A673 (cell line): ENCODE measurements at regions not wholly inside any gene's neighbourhood (a gene's known extent, or its start where the extent isn't known, plus 50 kb on each side); places are given as distances from the start of the nearest gene placed in this dataset.

ENCODE experiments used
- BruUV-seq: library from RNA; stranded (reverse); fragments of 400-500 nt; replicated peaks from 2 replicates; lab custom pipeline; 2021; lab: Mats Ljungman, UMichigan
- CTCF ChIA-PET: fragments of 300-600 bp; sonication (Branson Sonifier 250); formaldehyde crosslinking; loops from one replicate; lab custom pipeline; 2022; ENCODE audit warnings: antibody characterized with exemption; lab: Charles Lee
- POLR2A ChIA-PET: fragments of 300-600 bp; sonication (Branson Sonifier 250); formaldehyde crosslinking; loops from one replicate; lab custom pipeline; 2022; ENCODE audit warnings: antibody characterized with exemption; ENCODE audit not compliant: low non-redundant PET; lab: Charles Lee
- DNase-seq: peaks from one replicate; pipeline ENCODE4 v3.0.0-alpha.2; 2015; ENCODE audit warnings: low spot score
- H3K27ac ChIP-seq: fragments of 200-600 bp; sonication (generic); 2 replicates; pipeline ENCODE4 v1.5.1; 2016; ENCODE audit warnings: mixed run types, low read depth, mild to moderate bottlenecking, mixed read lengths, antibody characterized with exemption, low read length; ENCODE audit not compliant: poor library complexity, severe bottlenecking
- H3K27me3 ChIP-seq: fragments of 200-600 bp; sonication (generic); replicated peaks from 2 replicates; pipeline ENCODE4 v1.6.1; 2017; ENCODE audit warnings: mixed run types, low read depth, mild to moderate bottlenecking, mixed read lengths, antibody characterized with exemption, low read length; ENCODE audit not compliant: insufficient read depth, poor library complexity
- H3K36me3 ChIP-seq: fragments of 200-600 bp; sonication (generic); 2 replicates; pipeline ENCODE4 v1.6.1; 2016; ENCODE audit warnings: mixed run types, mild to moderate bottlenecking, mixed read lengths, antibody characterized with exemption, low read length; ENCODE audit not compliant: insufficient read depth, poor library complexity, severe bottlenecking
- H3K4me1 ChIP-seq: fragments of 200-600 bp; sonication (generic); 2 replicates; pipeline ENCODE4 v1.6.1; 2017; ENCODE audit warnings: mixed run types, mild to moderate bottlenecking, mixed read lengths, antibody characterized with exemption, low read length; ENCODE audit not compliant: insufficient read depth, poor library complexity, severe bottlenecking
- H3K4me3 ChIP-seq: fragments of 200-600 bp; sonication (generic); 2 replicates; pipeline ENCODE4 v1.5.1; 2016; ENCODE audit warnings: low read depth, mixed run types, mild to moderate bottlenecking, mixed read lengths, low read length; ENCODE audit not compliant: poor library complexity, severe bottlenecking
- H3K9me3 ChIP-seq: fragments of 200-600 bp; sonication (generic); 2 replicates; pipeline ENCODE4 v1.6.1; 2016; ENCODE audit warnings: mixed run types, low read depth, mild to moderate bottlenecking, mixed read lengths, antibody characterized with exemption, low read length; ENCODE audit not compliant: poor library complexity, severe bottlenecking
- EZH2 ChIP-seq: fragments of 200-600 bp; sonication (generic); IDR thresholded peaks from 2 replicates; pipeline ENCODE4 v1.6.1; 2017; ENCODE audit warnings: borderline replicate concordance, low read depth, mild to moderate bottlenecking, mixed read lengths, antibody characterized with exemption, low read length; ENCODE audit not compliant: poor library complexity, severe bottlenecking
- intact Hi-C: fragments of 100-400 bp; cut with micrococcal nuclease; formaldehyde crosslinking; loops from one replicate; pipeline ENCODE4 v1.10.0; 2022; ENCODE audit not compliant: unreplicated experiment
- TF ChIP-seq, protein P1 (sequence below): fragments of 300-800, 200-600 bp; sonication (generic); conservative IDR thresholded peaks from 2 replicates; pipeline ENCODE4 v1.5.1; 2017; ENCODE audit warnings: low read depth, mild to moderate bottlenecking, antibody characterized with exemption, low read length, moderate library complexity, mixed read lengths

- no TSS peak for BruUV-seq
- no peaks in the 10 kb centered on the region for H3K36me3 ChIP-seq
- H3K9me3 ChIP-seq: no peaks in the 10 kb centered on the region
- TF ChIP-seq, protein P1, sequence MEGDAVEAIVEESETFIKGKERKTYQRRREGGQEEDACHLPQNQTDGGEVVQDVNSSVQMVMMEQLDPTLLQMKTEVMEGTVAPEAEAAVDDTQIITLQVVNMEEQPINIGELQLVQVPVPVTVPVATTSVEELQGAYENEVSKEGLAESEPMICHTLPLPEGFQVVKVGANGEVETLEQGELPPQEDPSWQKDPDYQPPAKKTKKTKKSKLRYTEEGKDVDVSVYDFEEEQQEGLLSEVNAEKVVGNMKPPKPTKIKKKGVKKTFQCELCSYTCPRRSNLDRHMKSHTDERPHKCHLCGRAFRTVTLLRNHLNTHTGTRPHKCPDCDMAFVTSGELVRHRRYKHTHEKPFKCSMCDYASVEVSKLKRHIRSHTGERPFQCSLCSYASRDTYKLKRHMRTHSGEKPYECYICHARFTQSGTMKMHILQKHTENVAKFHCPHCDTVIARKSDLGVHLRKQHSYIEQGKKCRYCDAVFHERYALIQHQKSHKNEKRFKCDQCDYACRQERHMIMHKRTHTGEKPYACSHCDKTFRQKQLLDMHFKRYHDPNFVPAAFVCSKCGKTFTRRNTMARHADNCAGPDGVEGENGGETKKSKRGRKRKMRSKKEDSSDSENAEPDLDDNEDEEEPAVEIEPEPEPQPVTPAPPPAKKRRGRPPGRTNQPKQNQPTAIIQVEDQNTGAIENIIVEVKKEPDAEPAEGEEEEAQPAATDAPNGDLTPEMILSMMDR: no peak
- TF ChIP-seq EZH2: no peak
- H3K4me1 ChIP-seq: no peaks in the 10 kb centered on the region
- CTCF ChIA-PET: no interaction called here
- peak; percentile 50 for DNase-seq
- POLR2A ChIA-PET: no interaction called here
- H3K4me3 ChIP-seq: no peak overlapping the region
- intact Hi-C loops: no loop called here
- H3K27me3 ChIP-seq: peaks cover 9% of the 10 kb centered on the region
- no peak overlapping the region for H3K27ac ChIP-seq
Observed at GRCh38 chr16:61042737-61043136, 993.5 kb downstream of the CDH8 start.

DNA sequence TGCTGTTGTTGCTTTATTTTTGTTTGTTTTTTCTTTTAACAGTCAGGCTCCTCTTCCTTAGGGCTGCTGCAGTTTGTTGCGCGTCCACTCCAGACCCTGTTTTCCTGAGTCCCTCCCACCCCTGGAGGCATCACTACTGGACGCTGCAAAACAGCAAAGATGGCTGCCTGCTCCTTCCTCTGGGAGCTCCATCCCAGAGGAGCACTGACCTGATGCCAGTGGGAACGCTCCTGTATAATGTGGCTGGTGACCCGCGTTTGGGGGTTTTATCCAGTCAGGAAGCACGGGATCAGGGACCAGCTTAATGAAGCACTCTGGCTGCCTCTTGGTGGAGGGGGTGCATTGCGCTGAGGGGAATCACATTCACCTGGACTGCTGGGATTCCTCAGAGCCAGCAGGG is 1005.6 kb downstream of the CDH8 start:
- no TSS peak for BruUV-seq
- Histone ChIP-seq H3K4me1 (no peaks in the 10 kb centered on the region), H3K27ac (no peak overlapping the region), H3K4me3 (no peak overlapping the region), H3K36me3 (no peaks in the 10 kb centered on the region), H3K27me3 (no peaks in the 10 kb centered on the region), H3K9me3 (no peaks in the 10 kb centered on the region)
- intact Hi-C loops: no loop called here
- TF ChIP-seq, protein P1: no peak
- TF ChIP-seq EZH2: no peak
- ChIA-PET POLR2A (no interaction called here), CTCF (no interaction called here)
- no peak for DNase-seq

DNA sequence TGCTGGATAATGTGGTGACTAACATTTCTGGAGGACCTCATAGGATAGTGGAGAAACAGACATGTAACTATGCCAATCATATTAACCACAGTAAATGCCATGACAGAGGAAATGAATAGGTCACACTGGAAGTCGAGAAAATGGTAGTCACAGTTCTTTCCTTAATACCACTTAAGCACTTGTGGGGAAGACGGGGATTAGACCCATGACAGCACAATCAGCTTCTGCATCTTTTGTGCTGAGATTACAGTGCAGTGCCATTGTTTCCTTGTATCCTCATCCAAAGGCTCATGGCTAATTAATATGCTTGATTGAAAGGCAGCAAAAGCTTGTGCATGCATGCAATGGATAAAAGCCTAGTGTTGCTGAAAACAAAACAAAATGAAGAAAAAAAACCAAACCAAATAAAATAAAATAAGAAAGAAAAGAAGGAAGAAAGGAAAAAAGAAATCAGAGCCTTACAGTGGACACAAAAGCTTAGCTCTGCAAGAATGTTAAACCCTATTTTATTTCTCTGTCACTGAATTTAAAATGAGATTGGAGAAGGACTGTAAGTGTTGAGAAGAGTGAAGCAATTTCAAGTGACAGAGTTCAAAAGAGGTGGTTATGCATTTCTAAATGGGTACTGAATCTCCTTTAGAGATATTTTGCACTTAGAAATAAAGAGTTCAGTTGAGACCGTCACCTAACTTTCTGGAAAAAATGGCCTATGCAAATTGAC is 1011.9 kb downstream of the CDH8 start:
- BruUV-seq: no TSS peak
- Histone ChIP-seq H3K27ac (no peak overlapping the region), H3K27me3 (no peaks in the 10 kb centered on the region), H3K36me3 (no peaks in the 10 kb centered on the region), H3K9me3 (no peaks in the 10 kb centered on the region), H3K4me1 (peaks cover 10% of the 10 kb centered on the region), H3K4me3 (no peak overlapping the region)
- peak; percentile 68 for DNase-seq
- POLR2A ChIA-PET: no interaction called here
- intact Hi-C loops: no loop called here
- CTCF ChIA-PET: no interaction called here
- TF ChIP-seq, protein P1: no peak
- no peak for TF ChIP-seq EZH2
